ENCODE measurements at regions not wholly inside any gene's neighbourhood (a gene's known extent, or its start where the extent isn't known, plus 50 kb on each side); places are given as distances from the start of the nearest gene placed in this dataset.

- Histone ChIP-seq H3K4me1 (replicated peaks in 1 of 4; ENCODE audit: control insufficient read depth in 3 of 4, insufficient read depth in 4 of 4, low read length in 3 of 4) (peaks cover 0 to 5% (median 1%) of the 10 kb centered on the region in 4 experiments; a peak in 4 of 7 replicates), H4K91ac (replicated peaks; ENCODE audit: insufficient read length, low read length) (no peak overlapping the region), H3K79me1 (ENCODE audit: low read depth, low read length) (no peaks in the 10 kb centered on the region), H3K14ac (ENCODE audit: insufficient read length) (no peak overlapping the region), H2BK15ac (ENCODE audit: low read length) (no peak overlapping the region), H4K20me1 (replicated peaks in 1 of 2; ENCODE audit: control insufficient read depth in 1 of 2, insufficient read depth in 2 of 2, low read length in 2 of 2) (no peaks in the 10 kb centered on the region), H2BK12ac (ENCODE audit: low read depth, low read length) (no peak overlapping the region), H2BK20ac (ENCODE audit: low read length) (no peak overlapping the region), H2AFZ (ENCODE audit: low read length) (no peak overlapping the region), H3K27me3 (replicated peaks in 1 of 4; ENCODE audit: control insufficient read depth in 3 of 4, extremely low read depth in 1 of 4, insufficient read depth in 3 of 4, low read length in 3 of 4) (peaks cover 3 to 21% (median 20%) of the 10 kb centered on the region in 4 experiments; a peak in 6 of 7 replicates), H2AK5ac (ENCODE audit: low read depth, low read length) (no peak overlapping the region), H3K4ac (replicated peaks; ENCODE audit: insufficient read length, low read depth, low read length) (no peak overlapping the region), H3K36me3 (ENCODE audit: control insufficient read depth in 2 of 4, insufficient read depth in 4 of 4, low read length in 3 of 4) (no peaks in the 10 kb centered on the region), H3K79me2 (ENCODE audit: control insufficient read depth in 1 of 2, insufficient read depth in 2 of 2, low read length in 2 of 2) (no peaks in the 10 kb centered on the region), H3K4me2 (ENCODE audit: insufficient read depth in 1 of 2, low read depth in 2 of 2, low read length in 2 of 2) (no peak overlapping the region), H3K9ac (replicated peaks in 1 of 4; ENCODE audit: extremely low read depth in 1 of 4, low read depth in 3 of 4, low read length in 3 of 4) (no peak overlapping the region), H3K9me3 (ENCODE audit: insufficient read depth in 2 of 2, low read depth in 1 of 2, low read length in 1 of 2) (peaks cover 0 to 3% of the 10 kb centered on the region in 2 experiments; a peak in 1 of 4 replicates), H4K5ac (ENCODE audit: insufficient read length, low read depth, low read length) (no peak overlapping the region), H2BK5ac (ENCODE audit: low read depth, low read length) (no peak overlapping the region), H3K27ac (ENCODE audit: low read depth, low read length) (no peak overlapping the region), H3K23me2 (ENCODE audit: low read depth, low read length) (peaks cover 4% of the 10 kb centered on the region; the same call in 1 of the 2 replicates), H3K18ac (ENCODE audit: extremely low read depth, low read length) (no peak overlapping the region), H3K23ac (ENCODE audit: insufficient read length) (no peak overlapping the region), H3K4me3 (ENCODE audit: extremely low read depth in 1 of 4, insufficient read depth in 2 of 4, low read depth in 3 of 4, low read length in 4 of 4) (no peak overlapping the region), H3K56ac (replicated peaks; ENCODE audit: insufficient read length, low read depth, low read length) (no peak overlapping the region), H4K8ac (ENCODE audit: extremely low read depth, insufficient read depth, low read length) (no peak overlapping the region), H2BK120ac (replicated peaks; ENCODE audit: low read depth, low read length) (no peak overlapping the region)
- no peak for DNase-seq (ENCODE audit: low read depth in 1 of 2, low spot score in 2 of 2)
- FAIRE-seq, result no peak
- WGBS, 2 experiments (ENCODE audit: extremely low coverage in 1 of 2, insufficient coverage in 1 of 2, insufficient read length in 1 of 2, insufficient replicate concordance in 2 of 2, low coverage in 1 of 2, low lambda C conversion rate in 2 of 2, missing lambda C conversion rate in 1 of 2), result 92% methylated on average over 7 of the region's 7 CpGs; no CpG with 5 or more reads in 1 of the 2 experiments
- ChIA-PET POLR2A (ENCODE audit: partially characterized antibody) (no interaction called here), CTCF (ENCODE audit: partially characterized antibody) (no interaction called here)
- TF ChIP-seq BACH1 (IDR thresholded peaks at IDR 0.05; ENCODE audit: low read length), result no peak
- TF ChIP-seq CBX5 (IDR thresholded peaks at IDR 0.05; ENCODE audit: low read depth, low read length), result no peak
- no peak for TF ChIP-seq KDM5A (IDR thresholded peaks at IDR 0.05; ENCODE audit: low read length)
- no peak for TF ChIP-seq USF2 (IDR thresholded peaks at IDR 0.05; ENCODE audit: low read length)
- no peak for TF ChIP-seq CEBPB (IDR thresholded peaks at IDR 0.05; ENCODE audit: low read depth, low read length)
- no peak for TF ChIP-seq POLR2A (IDR thresholded peaks at IDR 0.05; ENCODE audit: control extremely low read depth in 1 of 2, low read depth in 2 of 2, low read length in 2 of 2)
- TF ChIP-seq SIX5 (IDR thresholded peaks at IDR 0.05; ENCODE audit: low read depth, low read length), result no peak
- no peak for TF ChIP-seq TBP (IDR thresholded peaks at IDR 0.05; ENCODE audit: low read depth, low read length)
- TF ChIP-seq POLR2AphosphoS5 (IDR thresholded peaks at IDR 0.05; ENCODE audit: low read depth, low read length), result no peak
- TF ChIP-seq CREB1 (IDR thresholded peaks at IDR 0.05), result no peak
- no peak for TF ChIP-seq HDAC2 (IDR thresholded peaks at IDR 0.05; ENCODE audit: borderline replicate concordance in 1 of 2, low read depth in 2 of 2, low read length in 2 of 2)
- no peak for TF ChIP-seq RNF2 (IDR thresholded peaks at IDR 0.05; ENCODE audit: borderline replicate concordance, low read depth, low read length, missing control alignments, poor library complexity, severe bottlenecking)
- TF ChIP-seq FOSL1 (IDR thresholded peaks at IDR 0.05; ENCODE audit: insufficient read depth, low read depth, low read length), result no peak
- no peak for TF ChIP-seq JUND (IDR thresholded peaks at IDR 0.05; ENCODE audit: low read length)
- no peak for TF ChIP-seq KDM4A (IDR thresholded peaks at IDR 0.05; ENCODE audit: low read depth, low read length, severe bottlenecking)
These were observed 56.5 kb upstream of the TBX3 start for GRCh38 chr12:114740448-114740847.

All from H1 (cell line).